Peyer's patch (tissue), 4 donors: ENCODE measurements at regions not wholly inside any gene's neighbourhood (a gene's known extent, or its start where the extent isn't known, plus 50 kb on each side); places are given as distances from the start of the nearest gene placed in this dataset.

ENCODE experiments used
- POLR2A ChIP-seq, 2 donors: fragments of 450-650 bp; IDR thresholded peaks; one replicate each; pipeline ENCODE4 v1.5.1; 2017; ENCODE audit warnings: antibody characterized with exemption in 2 of 2, mild to moderate bottlenecking in 2 of 2, moderate library complexity in 2 of 2
- TF ChIP-seq, protein P1 (sequence below), 6 experiments: fragments of 450-650 bp in 4 of 6; fragments of 200-600 bp in 2 of 6; sonication (generic) in 1 of 6; IDR thresholded peaks; one replicate each; pipeline ENCODE4 v1.5.1; 2017 to 2019; ENCODE audit warnings: antibody characterized with exemption in 6 of 6, mild to moderate bottlenecking in 3 of 6, moderate library complexity in 1 of 6

GRCh38 chr3:181824961-181825360 lies 113.2 kb downstream of the SOX2 start:
- TF ChIP-seq, protein P1, sequence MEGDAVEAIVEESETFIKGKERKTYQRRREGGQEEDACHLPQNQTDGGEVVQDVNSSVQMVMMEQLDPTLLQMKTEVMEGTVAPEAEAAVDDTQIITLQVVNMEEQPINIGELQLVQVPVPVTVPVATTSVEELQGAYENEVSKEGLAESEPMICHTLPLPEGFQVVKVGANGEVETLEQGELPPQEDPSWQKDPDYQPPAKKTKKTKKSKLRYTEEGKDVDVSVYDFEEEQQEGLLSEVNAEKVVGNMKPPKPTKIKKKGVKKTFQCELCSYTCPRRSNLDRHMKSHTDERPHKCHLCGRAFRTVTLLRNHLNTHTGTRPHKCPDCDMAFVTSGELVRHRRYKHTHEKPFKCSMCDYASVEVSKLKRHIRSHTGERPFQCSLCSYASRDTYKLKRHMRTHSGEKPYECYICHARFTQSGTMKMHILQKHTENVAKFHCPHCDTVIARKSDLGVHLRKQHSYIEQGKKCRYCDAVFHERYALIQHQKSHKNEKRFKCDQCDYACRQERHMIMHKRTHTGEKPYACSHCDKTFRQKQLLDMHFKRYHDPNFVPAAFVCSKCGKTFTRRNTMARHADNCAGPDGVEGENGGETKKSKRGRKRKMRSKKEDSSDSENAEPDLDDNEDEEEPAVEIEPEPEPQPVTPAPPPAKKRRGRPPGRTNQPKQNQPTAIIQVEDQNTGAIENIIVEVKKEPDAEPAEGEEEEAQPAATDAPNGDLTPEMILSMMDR (IDR thresholded peaks at IDR 0.05): no peak
- TF ChIP-seq POLR2A (IDR thresholded peaks at IDR 0.05): no peak
